Hypothalamus (tissue), 51 donors: ENCODE measurements at regions not wholly inside any gene's neighbourhood (a gene's known extent, or its start where the extent isn't known, plus 50 kb on each side); places are given as distances from the start of the nearest gene placed in this dataset.

Source experiments
- DNase-seq, 51 donors: peaks; one replicate each; lab custom pipeline; 2025; lab: John Stamatoyannopoulos, UW

DNA sequence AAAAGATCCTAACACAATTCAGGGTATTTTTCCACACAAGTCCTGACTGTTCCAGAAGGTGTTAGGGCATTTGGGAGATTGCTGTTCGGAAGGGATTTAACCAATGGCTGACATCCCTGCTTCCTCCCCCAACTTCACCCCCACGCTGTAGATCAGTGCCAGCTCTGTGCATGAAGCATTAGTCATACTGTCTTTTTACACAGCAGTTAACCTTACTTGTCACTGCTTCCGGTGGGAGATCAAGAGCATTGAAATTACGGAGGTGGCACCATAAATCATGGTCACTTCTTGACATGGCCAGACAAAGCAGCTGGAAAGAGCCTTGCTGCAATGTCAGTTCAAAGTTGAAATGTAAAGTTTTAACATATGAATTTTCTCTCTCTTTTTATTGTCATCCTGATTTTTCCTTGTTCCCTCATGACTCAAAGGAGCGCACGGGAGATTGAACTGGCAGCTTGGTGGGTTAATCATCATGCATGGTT lies 70.2 kb downstream of the HRH4 start:
- peak in 4 of 51 donors; percentile 3 to 63 (median 24) for DNase-seq

GRCh38 chr18:24534271-24534670 lies 73.8 kb downstream of the HRH4 start:
- DNase-seq: no peak

DNA sequence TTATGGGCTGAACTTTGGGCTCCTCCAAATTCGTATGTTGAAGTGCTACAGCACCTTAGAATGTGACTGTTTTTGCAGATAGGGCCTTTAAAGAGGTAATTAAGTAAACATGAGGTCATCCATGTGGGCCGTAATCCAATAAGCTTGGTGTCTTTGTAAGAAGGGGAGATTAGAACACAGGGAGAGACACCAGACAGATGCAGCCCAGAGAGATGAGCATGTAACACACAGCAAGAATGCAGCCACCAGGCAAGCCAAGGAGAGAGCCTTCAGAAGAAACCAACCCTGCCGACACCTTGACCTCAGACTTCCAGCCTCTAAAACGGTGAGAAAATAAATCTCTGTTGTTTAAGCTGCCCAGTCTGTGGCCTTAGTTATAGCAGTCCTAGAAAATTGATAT lies 74.3 kb downstream of the HRH4 start:
- DNase-seq: no peak

DNA sequence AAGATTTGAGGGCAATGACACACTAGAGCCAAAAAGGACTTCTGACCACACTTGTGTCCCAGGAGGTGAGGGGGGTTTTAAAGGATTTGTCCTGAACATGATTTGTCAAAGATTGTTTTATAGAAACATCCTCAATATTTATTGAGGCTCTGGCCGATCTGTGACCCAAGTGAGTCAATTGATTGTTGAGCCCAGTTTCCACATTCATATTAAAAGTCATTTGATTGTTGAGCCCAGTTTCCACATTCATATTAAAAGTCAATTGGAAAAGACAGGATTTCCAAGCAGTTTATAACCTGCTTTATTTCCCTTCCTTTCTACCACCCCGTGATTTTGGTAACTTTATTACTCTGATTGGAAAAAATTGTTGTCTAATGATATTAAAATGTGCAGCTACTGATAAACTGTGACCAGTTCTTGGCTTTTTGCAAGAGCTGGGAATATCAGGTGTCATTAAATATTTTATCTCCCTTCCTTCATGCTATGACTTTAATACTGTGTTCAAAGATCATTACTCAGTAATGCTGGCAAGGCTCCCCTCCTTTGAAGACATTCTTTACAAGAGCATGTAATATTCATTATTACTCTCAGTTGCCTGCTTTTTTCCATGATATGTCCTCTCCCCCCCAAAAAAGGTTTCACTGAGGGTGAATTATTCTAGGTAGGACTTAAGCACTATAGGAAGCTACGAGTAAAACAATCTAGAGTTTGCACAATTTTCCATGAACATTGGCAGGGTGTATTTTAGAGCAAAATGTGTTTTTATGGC lies 75.3 kb downstream of the HRH4 start:
- no peak for DNase-seq

DNA sequence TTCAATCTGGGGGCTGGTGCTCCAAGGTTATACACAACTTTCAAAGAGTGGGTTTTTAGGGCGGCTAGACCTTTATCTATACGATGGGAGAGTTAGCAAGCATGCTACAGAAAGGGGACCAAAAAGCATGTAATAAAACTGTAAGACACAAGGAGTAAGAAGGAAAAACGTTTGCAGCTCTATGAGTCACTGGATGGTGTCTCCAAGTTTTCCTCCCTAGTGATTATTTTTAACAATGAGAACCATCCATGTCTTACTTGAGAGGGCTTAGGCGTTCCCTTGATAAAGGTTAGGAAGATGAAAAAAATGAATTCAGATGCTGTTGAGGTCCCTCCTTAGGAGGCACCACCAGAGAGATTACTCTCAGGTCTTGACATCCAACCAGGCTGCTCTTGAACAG lies 75.9 kb downstream of the HRH4 start:
- DNase-seq: no peak

DNA sequence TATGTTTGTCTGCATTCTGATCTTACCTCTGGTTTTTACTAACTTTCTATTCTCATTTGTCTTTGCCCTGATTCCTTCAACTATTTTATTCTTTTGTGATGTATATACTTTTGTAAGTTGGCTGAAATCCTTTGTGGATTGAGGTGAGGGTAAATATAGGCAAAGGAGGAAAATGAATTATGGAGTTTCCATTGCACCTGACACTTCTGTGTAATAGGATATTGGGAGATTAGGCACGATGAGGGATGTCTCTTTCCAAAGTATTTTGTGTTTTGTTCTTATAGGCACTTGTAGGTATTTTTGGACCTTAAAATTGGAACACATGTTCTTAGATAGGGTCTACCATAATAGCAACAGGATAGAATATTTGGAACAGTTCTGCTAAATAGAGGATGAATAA lies 76.4 kb downstream of the HRH4 start:
- DNase-seq: no peak

- DNase-seq: no peak
Measured at GRCh38 chr18:24538414-24539264, 78.2 kb downstream of the HRH4 start.

DNA sequence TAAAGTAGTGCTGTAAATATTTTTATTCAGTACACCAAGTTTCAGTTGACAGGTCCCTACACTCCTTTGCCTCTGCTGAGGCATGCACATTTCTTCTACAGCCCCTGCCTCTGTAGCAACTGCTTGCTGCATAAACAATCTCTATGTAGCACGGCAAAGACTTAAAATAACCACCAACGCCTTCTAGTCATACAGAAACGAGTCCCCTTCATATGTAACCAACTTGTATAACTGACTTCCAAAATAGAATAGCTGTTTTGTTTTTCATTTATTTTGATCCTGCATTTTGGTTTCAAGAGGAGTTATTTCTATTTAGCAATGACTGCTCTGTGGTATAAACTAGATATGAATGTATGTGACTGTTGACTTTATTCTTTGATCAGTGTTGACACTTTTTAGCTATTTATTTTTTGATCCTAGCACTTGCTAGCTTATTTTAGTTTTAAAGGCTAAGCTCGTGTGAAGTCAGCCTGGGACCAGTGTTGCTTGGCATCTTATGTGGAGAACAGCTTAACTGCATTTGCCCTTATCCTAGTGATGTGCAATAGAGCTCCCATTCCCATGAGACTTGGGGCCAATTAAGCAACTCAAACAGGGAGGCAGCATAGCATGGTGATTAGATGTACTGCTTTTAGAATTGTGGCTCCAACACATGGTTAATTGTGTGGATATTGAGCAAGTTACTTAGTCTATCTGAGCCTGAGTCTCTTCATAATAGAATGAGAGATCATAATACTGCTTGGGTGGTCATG lies 79.6 kb downstream of the HRH4 start:
- DNase-seq: no peak

GRCh38 chr18:24540896-24541295 lies 80.5 kb downstream of the HRH4 start:
- no peak for DNase-seq

- no peak for DNase-seq
Measured at GRCh38 chr18:24543086-24543794, 82.8 kb downstream of the HRH4 start.

- DNase-seq: peak in 4 of 51 donors; percentile 3 to 14 (median 8)
Measured at GRCh38 chr18:24543795-24544498, 83.5 kb downstream of the HRH4 start.

- DNase-seq: no peak
Measured at GRCh38 chr18:24544949-24545348, 84.5 kb downstream of the HRH4 start.

DNA sequence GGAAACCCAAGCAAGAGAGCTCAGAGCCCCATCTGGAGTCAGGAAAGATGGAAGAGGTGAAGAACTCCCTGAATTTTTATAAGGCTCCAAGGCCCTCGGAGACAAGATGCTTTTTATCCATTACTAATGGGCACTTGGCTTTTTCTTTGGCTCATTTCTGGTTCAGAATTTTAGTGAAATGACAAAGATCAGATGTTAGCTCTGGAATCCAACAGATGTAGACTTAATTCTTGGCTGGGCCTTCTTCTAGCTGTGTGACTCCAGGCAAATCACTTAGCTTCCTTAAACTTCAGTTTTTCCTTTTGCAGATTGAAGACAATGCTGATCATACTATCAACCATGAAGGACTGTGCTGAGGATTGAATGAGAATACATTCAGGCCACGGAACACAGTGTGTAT lies 85.2 kb downstream of the HRH4 start:
- no peak for DNase-seq

- DNase-seq: no peak
Measured at GRCh38 chr18:24546307-24546706, 85.9 kb downstream of the HRH4 start.

- no peak for DNase-seq
Measured at GRCh38 chr18:24548583-24548982, 88.1 kb downstream of the HRH4 start.

GRCh38 chr18:24552218-24552617 lies 91.8 kb downstream of the HRH4 start:
- DNase-seq: no peak

DNA sequence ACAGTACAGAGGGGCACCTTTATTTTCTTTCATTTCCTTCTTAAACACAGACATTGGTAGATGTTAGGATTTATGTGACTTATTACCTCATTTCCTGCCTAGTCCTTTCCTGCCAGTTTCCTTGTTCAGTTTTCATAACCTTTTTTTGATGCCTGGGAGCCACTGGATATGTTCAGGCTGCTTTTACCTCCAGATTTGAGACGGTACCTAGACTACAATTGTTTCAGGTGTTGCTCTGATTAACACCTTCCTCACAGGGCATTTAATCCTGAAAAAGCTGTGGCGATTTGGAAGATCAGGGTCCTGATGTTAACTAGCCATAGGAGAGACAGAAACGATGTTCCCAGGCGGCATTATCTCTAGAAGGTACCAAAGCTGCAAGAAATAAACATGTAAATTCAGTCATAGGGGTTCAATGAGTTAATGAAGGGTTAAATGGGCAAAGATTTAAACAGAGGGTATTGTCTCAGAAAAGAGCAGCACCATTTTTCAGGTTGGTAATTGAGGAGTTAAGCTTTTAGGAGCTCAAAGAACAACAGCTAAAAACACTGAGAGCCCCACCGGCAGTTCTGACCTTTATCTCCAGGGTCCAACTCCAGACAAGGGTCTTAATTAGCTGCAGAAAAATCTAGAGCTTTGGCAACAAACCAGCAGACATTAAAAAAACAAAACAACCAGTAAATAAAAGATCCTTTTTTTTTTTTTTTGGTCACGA lies 93.3 kb downstream of the HRH4 start:
- DNase-seq: no peak

DNA sequence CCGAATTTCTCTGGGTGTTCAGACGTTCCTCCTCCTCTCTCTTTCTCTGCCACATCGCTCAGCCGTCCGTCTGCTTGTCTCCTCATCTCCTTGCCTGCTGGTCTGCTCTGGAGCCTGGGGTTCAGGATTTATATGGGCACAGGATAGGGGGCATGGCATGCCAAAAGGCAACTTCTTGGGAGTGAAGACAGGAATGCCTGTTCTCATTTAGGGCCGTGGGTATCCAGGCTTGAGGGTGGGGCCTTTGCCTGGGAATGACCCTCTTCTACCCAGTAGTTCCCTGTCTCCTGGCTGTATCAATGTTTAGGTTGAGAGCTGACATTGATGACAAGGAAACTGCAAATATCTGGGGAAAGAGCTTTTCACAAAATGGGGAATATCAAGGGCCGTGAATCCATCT lies 98.0 kb downstream of the HRH4 start:
- DNase-seq: no peak

DNA sequence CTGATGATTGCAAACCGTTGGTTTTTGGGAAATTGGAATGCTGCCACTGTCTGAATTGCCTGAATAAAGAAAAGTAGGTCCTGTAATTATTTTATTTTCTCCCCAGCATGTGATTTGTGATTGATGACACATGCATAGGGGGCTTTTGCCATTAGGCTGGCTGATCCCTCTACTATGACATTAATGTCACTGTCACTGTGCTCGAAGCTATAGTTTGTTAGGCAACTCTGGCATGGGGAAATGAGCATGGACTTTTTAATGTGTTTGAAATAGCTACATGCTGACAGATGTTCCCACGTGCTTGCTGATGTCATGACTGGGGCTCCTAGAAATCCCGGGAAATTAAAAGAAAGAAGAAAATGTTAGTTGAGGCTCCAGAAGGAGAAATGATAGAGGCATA lies 99.1 kb downstream of the HRH4 start:
- no peak for DNase-seq
